NOMO-1 treated with DMSO at 0.1 percent for 48 hours (cell line): ENCODE measurements at regions not wholly inside any gene's neighbourhood (a gene's known extent, or its start where the extent isn't known, plus 50 kb on each side); places are given as distances from the start of the nearest gene placed in this dataset.
"Not testable (repeated sequence)": the region's sequence is repeated elsewhere in the genome, so short reads cannot be mapped to it uniquely, and the experiment has no call there.

Experiments used
- DNase-seq: peaks from one replicate; lab custom pipeline; 2025; ENCODE audit not compliant: unreplicated experiment; lab: John Stamatoyannopoulos, UW

DNA sequence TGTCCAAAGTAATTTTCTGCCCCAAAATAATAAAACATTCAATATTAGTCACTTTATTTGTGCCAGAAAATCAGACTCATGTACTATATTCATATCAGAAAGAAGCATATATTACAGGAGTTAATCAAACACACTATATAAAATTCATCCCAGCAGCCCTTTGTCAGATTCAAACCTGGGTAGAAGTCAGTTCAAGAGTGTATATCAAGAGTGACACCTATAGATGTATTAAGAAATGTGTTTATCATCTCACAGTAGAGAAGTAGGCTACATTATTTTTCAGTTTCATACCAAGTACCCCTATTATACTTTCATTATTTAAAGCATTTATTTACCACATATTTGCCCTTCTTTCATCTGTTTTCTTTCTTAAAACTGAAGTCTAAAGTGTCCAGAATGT, 193.2 kb upstream of the DDX18 start:
- DNase-seq, result no peak

DNA sequence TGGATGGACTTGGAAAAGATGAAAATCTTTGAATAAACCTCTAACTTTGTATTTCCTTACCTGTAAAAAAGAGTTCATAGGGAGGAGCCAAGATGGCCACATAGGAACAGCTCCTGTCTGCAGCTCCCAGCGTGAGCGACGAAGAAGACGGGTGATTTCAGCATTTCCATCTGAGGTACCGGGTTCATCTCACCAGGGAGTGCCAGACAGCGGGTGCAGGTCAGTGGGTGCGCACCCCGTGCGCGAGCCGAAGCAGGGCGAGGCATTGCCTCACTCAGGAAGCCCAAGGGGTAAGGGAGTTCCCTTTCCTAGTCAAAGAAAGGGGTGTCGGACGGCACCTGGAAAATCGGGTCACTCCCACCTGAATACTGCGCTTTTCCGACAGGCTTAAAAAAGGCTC, 191.3 kb upstream of the DDX18 start:
- not testable (repeated sequence) for DNase-seq

DNA sequence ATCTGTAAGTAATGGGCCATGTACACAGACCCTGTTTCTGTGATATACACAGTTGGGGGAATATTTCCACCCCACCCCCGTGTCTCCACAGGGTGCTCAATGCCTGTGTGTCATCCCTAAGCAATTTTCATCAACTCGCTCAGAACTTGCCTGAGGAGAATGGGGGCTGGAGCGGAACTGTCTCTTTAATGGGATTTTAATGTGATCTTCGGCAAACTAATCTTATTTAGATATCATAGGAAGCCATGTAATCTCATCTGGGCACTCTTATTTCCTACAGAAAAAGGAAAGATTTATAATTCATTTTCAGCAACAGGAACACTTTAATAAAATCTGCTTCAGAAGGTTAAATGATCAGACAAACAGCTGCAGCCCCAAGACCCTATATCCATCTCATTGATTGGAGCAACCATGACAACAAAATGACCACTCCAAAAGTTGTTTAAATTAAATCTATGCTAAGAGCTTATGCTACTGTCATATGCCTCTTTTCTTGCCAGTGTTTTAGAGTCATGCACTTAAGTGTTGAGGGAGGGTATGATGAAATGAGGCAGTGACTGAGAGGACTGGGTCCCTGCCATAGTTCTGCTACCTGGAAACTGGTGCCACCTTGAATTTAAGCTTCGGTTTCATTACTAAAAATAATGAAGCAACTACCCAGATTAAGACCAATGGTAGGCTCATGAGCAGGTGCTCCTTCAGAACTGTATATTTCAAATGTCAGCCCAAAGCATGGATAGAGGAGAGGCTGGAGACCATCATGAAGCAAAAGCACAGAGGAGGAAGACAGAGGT, 183.1 kb upstream of the DDX18 start:
- DNase-seq, result no peak

DNA sequence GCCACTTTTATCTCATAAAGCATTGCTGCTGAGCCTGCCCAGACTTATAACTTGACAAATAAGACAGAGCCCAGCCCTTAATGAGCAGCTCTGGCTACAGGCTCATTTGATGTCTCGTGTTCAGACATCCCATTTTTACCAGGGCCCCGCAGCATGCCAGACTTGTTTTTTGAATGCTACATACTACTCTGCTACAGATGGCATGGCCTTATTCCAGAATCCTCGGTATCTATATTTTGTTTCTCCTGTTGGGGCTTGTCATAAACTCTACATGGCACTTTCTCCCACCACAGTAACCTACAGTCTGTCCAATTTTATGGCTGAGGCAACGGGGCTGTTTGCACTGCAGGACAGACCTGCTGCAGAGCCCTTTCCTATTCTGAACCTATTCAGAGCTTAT, 179.0 kb upstream of the DDX18 start:
- no peak for DNase-seq

DNA sequence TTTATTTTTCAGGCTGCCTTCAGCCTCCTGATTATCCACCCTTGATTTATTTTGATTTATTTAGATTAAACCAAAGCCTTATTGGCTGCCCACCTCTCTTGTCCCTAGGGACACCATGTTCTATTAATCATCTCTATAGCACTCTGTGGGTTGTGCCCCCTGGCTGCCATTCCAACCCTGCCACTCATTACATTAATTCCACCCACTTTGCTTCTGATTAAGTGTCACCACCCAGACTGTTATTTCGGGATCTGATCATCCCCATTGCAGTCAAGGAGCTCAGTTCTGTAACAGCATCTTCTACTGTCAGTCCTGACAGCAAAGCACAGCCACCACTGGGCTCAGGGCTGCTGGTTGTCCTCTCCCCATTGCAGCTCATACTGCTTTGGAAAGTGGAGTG, 175.1 kb upstream of the DDX18 start:
- DNase-seq, result no peak

DNA sequence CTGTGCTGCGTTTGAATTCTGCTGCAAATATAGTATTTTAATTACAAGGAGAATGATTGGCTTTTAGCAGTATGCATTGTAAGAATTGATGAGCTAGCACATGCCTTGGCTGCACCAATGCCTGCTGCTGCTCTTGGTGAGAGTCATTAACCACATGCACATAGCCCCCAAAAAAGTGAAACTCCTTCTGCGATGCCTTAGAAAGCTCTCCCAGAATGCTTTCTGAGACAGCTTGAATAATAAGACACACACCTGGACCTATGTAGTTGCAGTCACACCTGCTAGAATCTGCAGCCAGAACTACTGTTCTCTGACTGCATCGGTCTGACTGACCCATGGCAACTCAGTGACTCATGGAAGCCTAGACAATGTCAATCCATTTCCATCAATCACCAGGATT, 170.1 kb upstream of the DDX18 start:
- no peak for DNase-seq

DNA sequence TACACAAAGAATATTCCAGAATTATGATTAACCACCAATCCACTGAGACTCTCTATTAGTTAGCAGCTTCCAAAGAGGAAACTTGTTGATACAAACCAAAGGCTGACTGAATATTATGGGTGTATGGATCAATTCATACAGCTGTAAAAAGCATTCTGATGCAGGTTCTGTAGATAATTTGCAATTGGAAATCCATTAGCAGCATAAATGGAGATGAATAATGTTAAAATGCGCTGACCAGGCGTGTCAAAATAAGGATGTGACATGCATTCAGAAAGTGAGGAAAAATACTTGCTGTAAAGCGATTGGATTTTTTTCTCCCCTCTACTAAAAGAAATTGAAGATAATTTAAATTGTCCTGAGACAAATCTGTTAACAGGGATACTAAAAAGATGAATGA, 169.0 kb upstream of the DDX18 start:
- no peak for DNase-seq

DNA sequence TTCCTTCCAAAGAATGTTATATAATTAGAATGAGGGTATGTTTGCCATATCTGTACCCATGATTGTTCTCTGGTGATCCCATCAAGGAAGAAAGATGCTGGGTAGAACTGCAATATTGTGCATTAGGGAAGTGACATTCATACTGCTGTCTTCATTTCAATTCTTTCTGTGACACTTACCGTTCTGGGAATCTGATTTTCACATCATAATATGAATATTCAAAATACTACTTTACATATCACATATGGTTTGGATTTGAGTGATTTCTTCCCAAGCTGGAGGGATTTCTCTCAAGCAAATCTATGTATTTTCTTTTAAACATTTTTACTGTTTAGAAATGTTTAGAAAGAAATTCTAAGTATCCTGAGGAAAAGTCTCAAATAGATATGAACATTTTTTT, 168.4 kb upstream of the DDX18 start:
- DNase-seq, result no peak

DNA sequence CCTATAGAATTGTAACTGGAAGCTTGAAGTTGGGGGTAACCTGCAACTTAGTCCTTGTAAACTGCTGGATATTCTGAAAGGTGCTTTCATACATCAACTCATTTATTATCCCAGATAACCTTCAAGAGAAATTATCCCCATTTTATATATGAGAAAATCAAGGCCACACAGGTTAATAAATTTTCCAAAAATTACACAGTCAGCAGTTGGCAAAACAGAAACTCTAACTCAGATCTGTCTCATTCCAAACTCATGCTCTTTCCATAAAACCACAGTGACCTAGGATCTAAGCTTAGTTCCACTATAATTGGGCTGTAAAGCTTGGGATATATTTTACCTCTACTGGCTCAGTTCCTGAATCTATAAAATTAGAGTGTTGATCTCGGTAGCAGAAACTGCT, 167.6 kb upstream of the DDX18 start:
- DNase-seq, result no peak

DNA sequence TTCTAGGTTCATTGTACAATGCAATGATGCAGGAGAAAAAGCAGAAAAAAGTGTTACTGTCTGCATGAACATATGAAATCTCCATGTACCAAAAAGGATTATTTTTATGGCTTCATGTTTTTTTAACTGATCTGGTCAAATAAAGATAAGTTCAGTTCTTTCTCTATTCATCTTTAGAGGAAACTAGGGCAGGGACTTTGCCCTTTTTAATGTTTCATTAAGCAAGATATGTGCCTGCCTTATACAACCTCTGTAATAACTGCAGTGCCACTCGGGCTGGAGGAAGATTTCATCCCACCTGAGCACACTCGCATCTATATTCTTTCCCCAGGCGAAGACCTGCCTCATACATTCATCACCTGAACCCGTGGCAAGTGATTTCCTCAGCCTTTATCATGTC, 157.9 kb upstream of the DDX18 start:
- no peak for DNase-seq

DNA sequence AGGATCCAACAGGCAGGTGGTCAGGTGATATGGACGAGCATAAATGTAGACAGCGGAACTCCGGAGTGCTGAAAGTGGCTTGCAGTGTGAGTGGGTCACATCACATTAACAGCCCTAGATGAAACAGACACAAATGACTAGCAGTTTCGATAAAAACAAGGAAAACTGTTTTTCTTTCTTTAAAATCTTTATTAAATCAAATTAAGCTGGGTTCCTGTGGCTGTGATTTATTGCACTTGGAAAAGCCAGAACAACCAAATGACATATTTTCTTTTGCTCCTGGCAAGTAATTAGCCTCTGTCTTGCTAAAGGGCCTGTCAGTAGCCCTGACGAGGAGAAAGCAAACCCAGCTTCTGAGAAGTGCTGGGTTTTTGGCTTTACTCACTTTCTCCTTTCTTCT, 152.9 kb upstream of the DDX18 start:
- no peak for DNase-seq

DNA sequence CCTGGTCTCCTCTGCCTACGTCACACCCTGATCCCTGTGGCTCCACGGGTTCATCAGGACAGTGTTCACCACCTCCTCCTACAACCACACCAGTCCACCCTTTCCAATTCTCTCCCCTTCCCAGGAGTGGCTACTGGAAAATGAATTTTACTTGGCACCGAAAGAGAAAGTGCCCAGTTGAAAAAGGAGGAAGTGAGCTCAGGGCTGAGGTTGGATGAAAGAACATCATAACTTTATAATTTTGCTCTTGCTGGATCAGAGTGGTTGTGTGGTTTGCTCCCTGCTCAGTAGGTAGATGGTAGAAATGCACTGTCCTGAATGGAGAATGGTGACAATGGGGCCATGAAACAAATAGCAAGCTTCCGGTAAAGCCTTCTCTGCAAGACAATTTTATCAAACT, 140.3 kb upstream of the DDX18 start:
- DNase-seq, result no peak

DNA sequence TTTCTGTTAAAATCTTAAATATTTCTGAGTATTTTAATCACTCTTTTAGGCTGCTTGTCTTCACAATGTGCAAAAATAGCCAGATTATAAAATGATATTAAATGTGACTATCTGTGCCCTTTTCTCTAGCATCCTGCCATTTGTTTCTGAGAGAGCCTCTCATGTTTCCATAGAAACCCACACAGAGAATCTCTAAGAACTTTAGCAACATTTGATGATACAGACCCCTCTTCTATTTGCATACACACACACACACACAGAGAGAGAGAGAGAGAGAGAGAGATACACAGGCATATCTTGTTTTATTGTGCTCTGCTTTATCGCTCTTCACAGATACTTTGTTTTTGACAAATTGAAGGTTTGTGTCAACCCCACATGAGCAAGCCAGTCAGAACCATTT, 134.5 kb upstream of the DDX18 start:
- no peak for DNase-seq

DNA sequence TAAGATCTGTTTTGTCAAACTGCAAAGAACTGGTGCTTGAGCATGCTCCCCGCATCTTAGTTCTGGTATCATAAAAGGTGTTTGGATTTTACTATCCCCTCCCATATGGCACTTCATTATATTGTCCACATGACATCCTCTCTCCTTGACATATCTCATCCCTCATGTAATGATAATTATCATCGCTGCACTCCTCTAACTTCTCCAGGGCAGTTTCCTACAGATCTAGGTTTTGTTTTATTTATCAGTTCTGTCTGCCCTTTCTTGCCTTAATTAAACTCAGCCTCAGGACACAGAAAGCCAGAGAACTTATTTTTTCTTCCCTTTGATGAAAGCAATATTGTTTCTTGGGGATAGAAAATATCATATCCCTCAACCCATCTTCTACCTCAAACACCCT, 129.6 kb upstream of the DDX18 start:
- no peak for DNase-seq

DNA sequence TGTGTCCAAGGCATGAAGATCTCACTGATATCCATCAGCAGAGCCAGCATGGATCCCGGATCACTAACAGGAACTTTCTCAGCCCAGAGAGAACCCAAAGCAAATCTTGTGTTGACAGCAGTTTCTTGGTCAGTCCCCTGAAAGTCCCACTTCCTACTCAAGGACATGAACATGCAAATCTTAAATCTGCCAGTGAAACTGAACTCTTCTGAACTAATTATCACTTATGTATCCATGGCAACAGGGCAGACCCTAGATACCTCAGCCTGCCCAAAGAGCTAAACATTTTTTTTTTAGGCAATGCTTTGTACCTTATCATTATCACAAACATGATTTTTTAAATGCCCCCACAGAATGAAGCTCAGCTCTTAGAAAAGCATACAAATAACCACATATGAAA, 127.8 kb upstream of the DDX18 start:
- no peak for DNase-seq

DNA sequence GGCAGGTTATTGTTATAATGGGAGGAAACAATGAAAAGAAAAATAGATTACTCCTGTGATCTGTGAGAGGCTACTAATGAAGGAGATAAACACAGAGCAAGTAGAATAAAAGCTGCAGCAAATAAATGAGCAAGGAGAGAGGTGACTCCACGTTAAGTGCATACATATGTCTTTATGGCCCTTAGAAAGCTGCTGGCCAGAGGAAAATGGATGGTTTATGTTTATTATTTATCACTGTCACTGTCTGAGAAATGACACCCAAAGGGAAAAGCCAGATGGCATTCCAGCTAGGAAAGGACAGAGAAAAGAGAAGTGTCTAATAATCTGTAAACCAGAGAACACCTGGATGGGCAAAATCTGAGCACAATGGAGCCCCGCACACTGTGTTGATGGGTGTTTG, 122.9 kb upstream of the DDX18 start:
- DNase-seq, result no peak

DNA sequence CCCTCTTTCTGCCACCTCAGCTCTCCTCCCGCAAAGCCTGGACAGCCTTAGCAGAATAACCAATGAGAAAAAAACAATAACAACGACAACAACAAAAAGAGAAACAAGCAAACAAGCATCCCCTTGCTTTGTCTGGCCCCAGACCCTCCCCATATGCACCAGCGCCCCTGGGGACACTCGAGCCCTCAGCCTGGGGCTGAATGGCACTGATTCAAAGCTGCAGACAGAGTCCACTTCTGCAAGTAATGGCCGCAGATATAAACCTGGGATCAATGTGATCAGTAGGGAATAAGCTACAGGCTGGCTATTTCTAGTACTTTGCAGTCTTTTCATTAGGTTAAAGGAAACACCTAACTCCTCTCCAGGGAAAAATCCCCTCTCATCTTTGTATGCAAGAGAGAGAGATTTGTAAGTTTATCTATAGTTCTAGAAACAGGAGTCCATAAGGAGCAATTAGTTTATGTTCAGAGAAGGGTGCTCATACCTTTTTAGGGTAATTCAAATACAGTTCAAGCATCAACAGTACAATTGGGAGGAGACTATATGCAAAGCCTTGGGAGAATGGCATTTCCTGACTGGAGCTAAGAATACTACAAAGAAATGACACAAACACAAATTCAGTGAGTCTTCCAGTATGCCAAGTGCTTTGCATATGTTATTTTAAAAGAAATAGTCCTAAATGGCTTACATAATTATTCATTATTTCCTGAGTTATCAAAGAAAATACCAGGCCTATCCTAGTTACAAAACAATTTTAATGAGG, 122.3 kb upstream of the DDX18 start:
- DNase-seq, result no peak

DNA sequence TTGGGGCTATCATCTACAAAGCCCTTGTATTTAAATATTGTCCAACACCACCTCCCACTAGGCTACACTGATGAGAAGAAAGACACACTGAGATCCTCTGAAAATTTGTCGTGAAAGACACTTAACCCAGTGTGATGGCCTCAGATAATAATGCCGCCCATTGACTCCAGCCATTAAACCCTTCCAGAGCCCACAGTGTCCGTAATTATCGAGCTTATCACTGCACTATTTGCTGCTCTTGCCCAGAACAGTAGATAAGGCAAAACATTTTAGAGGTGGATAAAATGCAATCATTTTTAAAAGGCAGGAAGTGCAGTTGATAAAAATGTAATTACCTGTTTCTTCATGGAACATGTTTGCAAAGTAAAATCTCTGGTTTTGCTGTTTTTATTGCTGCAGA, 121.3 kb upstream of the DDX18 start:
- DNase-seq, result no peak

DNA sequence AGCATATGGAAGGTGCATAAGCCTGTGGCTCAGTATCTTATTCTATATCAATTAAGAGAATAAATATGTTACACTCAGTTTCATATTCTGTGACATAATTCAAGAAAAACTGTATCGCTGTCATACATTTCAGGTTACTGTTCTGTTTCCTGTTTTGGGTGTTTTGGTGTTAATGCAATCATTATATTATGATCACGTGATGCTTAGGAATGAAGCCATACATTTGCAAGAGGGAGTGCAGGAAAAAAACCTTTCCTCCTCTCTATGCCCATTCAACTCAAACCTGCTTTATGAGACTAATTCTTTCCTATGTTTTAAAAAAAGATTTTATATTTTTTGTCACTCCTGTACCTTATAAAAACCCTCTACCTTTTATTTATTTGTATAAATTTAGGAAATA, 120.8 kb upstream of the DDX18 start:
- DNase-seq, result no peak

DNA sequence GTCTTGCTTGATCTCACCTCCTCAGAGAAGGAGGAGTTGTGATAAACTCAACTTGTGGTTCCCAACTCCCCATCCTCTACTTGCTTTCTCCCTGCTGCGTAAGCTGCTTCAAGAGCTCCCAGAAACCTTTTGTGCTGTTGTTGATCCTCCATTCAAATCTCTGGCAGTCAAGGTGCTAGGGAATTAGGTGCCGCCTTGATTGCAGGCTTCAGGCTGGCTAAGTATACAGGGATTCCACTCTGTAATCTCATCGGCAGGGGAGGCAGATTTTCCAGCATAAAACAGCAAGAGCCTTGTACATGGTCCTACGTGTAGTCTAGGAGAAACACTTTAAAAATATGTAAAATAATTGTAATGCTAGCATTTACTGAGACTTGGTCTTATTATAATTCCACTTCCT, 116.2 kb upstream of the DDX18 start:
- no peak for DNase-seq

DNA sequence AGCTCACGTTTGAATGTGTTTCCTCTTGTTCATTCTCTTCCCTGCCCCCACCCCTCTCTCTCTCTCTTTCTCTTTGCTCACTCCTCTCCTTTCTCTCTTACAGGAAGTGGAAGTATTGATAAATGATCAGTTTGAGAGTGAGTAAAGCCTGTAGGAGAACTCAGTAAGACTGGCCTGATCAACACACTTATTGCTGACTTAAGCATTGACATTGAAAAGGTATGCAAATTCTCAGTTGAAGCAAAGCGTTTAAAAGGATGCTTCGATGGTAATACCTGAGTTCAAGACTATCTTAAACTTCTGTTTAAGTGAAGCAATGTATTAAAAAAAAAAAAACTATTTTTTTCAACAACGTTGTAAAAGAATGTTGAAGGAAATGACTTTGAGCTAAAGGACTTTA, 115.7 kb upstream of the DDX18 start:
- no peak for DNase-seq

DNA sequence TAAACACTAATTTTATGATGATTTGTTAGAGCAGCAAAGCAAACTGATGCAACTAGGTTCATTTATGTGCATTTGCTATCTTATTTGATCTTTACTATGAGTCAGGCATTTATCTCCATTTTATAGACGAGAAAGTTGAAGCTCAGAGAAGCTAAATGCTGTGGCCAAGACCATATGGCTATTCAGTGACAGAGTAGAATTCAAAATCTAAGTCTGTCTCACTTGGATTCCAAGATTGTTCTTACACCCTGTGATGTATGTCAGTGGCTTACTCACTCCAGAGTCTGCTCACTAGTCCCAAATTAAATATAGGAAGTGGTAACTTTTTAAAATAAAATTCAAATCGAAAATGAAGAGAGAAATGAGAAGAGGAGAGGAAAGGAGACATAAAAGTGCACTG, 114.0 kb upstream of the DDX18 start:
- no peak for DNase-seq

DNA sequence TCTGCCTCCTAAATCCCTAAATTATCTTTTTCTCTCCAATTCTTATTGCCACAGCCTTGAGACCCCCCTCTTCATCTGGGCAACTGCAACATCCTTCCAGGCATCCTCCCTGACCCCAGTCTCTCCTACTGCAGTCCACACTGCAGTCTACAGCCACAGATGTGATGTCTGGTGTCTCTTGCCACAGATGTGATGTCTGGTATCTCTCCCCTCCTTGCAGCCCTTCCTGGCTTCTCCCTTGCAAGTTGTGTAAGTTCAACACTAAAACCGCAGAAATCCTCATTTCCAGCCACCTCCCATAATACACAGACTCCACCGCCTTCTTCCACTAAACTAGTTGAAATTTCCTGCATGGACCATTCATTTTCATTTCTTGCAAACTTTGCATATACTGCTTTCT, 113.1 kb upstream of the DDX18 start:
- no peak for DNase-seq
